Stimulated activated CD4-positive, alpha-beta T cell treated with anti-CD3 and anti-CD28 coated beads, Interleukin-12 subunit alpha, Interleukin-12 subunit beta, amount 100 ng/mL, for 24 hours (primary cell): ENCODE measurements at regions not wholly inside any gene's neighbourhood (a gene's known extent, or its start where the extent isn't known, plus 50 kb on each side); places are given as distances from the start of the nearest gene placed in this dataset.

Source experiments
- DNase-seq, 2 experiments: peaks; one replicate each; pipeline ENCODE4 v3.0.0-alpha.2; 2020; ENCODE audit warnings: low read depth in 2 of 2

- no peak for DNase-seq
Measured at GRCh38 chrX:11053351-11053750, 57.8 kb upstream of the HCCS start.

GRCh38 chrX:11056322-11057176 is 54.6 kb upstream of the HCCS start:
- no peak for DNase-seq

- no peak for DNase-seq
Measured at GRCh38 chrX:11059933-11060332, 51.2 kb upstream of the HCCS start.
